ENCODE measurements at regions not wholly inside any gene's neighbourhood (a gene's known extent, or its start where the extent isn't known, plus 50 kb on each side); places are given as distances from the start of the nearest gene placed in this dataset.

DNA sequence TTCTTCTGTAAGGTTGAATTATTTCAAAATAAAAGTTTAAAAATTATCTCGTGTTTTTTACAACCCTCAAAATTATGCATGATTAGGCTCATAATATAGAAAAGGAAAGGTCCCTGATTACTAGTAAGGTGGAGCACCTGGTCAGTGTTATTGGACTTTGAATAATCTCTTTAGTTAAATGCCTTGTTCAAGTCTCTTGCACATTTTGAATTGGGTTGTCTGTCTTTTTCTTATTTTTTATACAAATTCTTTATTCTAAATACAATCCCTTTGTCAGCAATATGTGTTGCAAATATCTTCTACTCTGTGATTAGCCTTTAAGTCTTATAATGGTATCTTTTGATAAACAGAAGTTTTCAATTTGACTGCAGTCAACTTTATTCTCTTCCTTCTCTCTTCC lies 100.7 kb upstream of the TNFSF4 start:
- TF ChIP-seq, protein P1, sequence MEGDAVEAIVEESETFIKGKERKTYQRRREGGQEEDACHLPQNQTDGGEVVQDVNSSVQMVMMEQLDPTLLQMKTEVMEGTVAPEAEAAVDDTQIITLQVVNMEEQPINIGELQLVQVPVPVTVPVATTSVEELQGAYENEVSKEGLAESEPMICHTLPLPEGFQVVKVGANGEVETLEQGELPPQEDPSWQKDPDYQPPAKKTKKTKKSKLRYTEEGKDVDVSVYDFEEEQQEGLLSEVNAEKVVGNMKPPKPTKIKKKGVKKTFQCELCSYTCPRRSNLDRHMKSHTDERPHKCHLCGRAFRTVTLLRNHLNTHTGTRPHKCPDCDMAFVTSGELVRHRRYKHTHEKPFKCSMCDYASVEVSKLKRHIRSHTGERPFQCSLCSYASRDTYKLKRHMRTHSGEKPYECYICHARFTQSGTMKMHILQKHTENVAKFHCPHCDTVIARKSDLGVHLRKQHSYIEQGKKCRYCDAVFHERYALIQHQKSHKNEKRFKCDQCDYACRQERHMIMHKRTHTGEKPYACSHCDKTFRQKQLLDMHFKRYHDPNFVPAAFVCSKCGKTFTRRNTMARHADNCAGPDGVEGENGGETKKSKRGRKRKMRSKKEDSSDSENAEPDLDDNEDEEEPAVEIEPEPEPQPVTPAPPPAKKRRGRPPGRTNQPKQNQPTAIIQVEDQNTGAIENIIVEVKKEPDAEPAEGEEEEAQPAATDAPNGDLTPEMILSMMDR (IDR thresholded peaks at IDR 0.05): no peak
- TF ChIP-seq ZNF317 (CRISPR knock-in tag; IDR thresholded peaks at IDR 0.05; ENCODE audit: borderline replicate concordance, low read depth) (no peak), TCF7 (CRISPR knock-in tag; IDR thresholded peaks at IDR 0.05; ENCODE audit: low read depth) (no peak), NR2C2 (CRISPR knock-in tag; IDR thresholded peaks at IDR 0.05) (no peak), JUN (CRISPR knock-in tag; IDR thresholded peaks at IDR 0.05) (no peak), FOXP1 (CRISPR knock-in tag; IDR thresholded peaks at IDR 0.05; ENCODE audit: borderline replicate concordance) (no peak), CREM (CRISPR knock-in tag; IDR thresholded peaks at IDR 0.05) (no peak), SP1 (CRISPR knock-in tag; conservative IDR thresholded peaks at IDR 0.05) (no peak)
- TF ChIP-seq, protein P2, sequence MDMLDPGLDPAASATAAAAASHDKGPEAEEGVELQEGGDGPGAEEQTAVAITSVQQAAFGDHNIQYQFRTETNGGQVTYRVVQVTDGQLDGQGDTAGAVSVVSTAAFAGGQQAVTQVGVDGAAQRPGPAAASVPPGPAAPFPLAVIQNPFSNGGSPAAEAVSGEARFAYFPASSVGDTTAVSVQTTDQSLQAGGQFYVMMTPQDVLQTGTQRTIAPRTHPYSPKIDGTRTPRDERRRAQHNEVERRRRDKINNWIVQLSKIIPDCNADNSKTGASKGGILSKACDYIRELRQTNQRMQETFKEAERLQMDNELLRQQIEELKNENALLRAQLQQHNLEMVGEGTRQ (CRISPR knock-in tag; IDR thresholded peaks at IDR 0.05): no peak
- TF ChIP-seq, protein P3, sequence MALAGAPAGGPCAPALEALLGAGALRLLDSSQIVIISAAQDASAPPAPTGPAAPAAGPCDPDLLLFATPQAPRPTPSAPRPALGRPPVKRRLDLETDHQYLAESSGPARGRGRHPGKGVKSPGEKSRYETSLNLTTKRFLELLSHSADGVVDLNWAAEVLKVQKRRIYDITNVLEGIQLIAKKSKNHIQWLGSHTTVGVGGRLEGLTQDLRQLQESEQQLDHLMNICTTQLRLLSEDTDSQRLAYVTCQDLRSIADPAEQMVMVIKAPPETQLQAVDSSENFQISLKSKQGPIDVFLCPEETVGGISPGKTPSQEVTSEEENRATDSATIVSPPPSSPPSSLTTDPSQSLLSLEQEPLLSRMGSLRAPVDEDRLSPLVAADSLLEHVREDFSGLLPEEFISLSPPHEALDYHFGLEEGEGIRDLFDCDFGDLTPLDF (CRISPR knock-in tag; IDR thresholded peaks at IDR 0.05): no peak
- TF ChIP-seq, protein P4, sequence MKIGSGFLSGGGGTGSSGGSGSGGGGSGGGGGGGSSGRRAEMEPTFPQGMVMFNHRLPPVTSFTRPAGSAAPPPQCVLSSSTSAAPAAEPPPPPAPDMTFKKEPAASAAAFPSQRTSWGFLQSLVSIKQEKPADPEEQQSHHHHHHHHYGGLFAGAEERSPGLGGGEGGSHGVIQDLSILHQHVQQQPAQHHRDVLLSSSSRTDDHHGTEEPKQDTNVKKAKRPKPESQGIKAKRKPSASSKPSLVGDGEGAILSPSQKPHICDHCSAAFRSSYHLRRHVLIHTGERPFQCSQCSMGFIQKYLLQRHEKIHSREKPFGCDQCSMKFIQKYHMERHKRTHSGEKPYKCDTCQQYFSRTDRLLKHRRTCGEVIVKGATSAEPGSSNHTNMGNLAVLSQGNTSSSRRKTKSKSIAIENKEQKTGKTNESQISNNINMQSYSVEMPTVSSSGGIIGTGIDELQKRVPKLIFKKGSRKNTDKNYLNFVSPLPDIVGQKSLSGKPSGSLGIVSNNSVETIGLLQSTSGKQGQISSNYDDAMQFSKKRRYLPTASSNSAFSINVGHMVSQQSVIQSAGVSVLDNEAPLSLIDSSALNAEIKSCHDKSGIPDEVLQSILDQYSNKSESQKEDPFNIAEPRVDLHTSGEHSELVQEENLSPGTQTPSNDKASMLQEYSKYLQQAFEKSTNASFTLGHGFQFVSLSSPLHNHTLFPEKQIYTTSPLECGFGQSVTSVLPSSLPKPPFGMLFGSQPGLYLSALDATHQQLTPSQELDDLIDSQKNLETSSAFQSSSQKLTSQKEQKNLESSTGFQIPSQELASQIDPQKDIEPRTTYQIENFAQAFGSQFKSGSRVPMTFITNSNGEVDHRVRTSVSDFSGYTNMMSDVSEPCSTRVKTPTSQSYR (CRISPR knock-in tag; IDR thresholded peaks at IDR 0.05): no peak

Data from WTC11 (cell line).